H9 (cell line): ENCODE measurements at regions not wholly inside any gene's neighbourhood (a gene's known extent, or its start where the extent isn't known, plus 50 kb on each side); places are given as distances from the start of the nearest gene placed in this dataset.

Source experiments
- DNase-seq: peaks from one replicate; pipeline ENCODE4 v3.0.0-alpha.2; 2017
- H2AFZ ChIP-seq: one replicate; pipeline ENCODE4 v1.6.1; 2013; ENCODE audit warnings: mild to moderate bottlenecking, low read length, control low read depth, moderate library complexity
- H2AK5ac ChIP-seq: 2 replicates; pipeline ENCODE4 v1.6.1; 2013; ENCODE audit warnings: low read length, control low read depth, mixed read lengths; ENCODE audit not compliant: insufficient read length
- H2BK120ac ChIP-seq: one replicate; pipeline ENCODE4 v1.6.1; 2013; ENCODE audit warnings: low read depth, mild to moderate bottlenecking, low read length, control low read depth, inconsistent platforms; ENCODE audit not compliant: poor library complexity, severe bottlenecking
- H2BK12ac ChIP-seq: 2 replicates; pipeline ENCODE4 v1.6.1; 2013; ENCODE audit warnings: low read length, control low read depth, mixed read lengths, low read depth; ENCODE audit not compliant: insufficient read length
- H2BK15ac ChIP-seq: 2 replicates; pipeline ENCODE4 v1.6.1; 2013; ENCODE audit warnings: low read depth, low read length, control low read depth
- H2BK20ac ChIP-seq: one replicate; pipeline ENCODE4 v1.6.1; 2013; ENCODE audit warnings: low read depth, mild to moderate bottlenecking, low read length, control low read depth, inconsistent platforms; ENCODE audit not compliant: poor library complexity, severe bottlenecking
- H2BK5ac ChIP-seq: 2 replicates; pipeline ENCODE4 v1.6.1; 2013; ENCODE audit warnings: low read length, control low read depth, mixed read lengths; ENCODE audit not compliant: insufficient read length
- H3K14ac ChIP-seq: 2 replicates; pipeline ENCODE4 v1.6.1; 2013; ENCODE audit warnings: low read length, control low read depth; ENCODE audit not compliant: insufficient read depth
- H3K18ac ChIP-seq: 2 replicates; pipeline ENCODE4 v1.6.1; 2013; ENCODE audit warnings: low read depth, mild to moderate bottlenecking, mixed read lengths, low read length, control low read depth; ENCODE audit not compliant: insufficient read length
- H3K23ac ChIP-seq: 2 replicates; pipeline ENCODE4 v1.6.1; 2013; ENCODE audit warnings: low read length, control low read depth, mixed read lengths, low read depth; ENCODE audit not compliant: insufficient read length
- H3K23me2 ChIP-seq: 2 replicates; pipeline ENCODE4 v1.6.1; 2013; ENCODE audit warnings: low read depth, mild to moderate bottlenecking, mixed read lengths, low read length, control low read depth; ENCODE audit not compliant: insufficient read length, poor library complexity, severe bottlenecking
- H3K27ac ChIP-seq: 2 replicates; pipeline ENCODE4 v1.5.1; 2013; ENCODE audit warnings: low read length, control low read depth, mixed read lengths, low read depth; ENCODE audit not compliant: insufficient read length
- H3K27me3 ChIP-seq: 2 replicates; pipeline ENCODE4 v1.6.1; 2013; ENCODE audit warnings: low read length, control low read depth, inconsistent platforms; ENCODE audit not compliant: insufficient read depth
- H3K4ac ChIP-seq: 2 replicates; pipeline ENCODE4 v1.6.1; 2013; ENCODE audit warnings: low read depth, mild to moderate bottlenecking, control low read depth, inconsistent platforms, low read length, moderate library complexity
- H3K4me1 ChIP-seq: 2 replicates; pipeline ENCODE4 v1.6.1; 2013; ENCODE audit warnings: low read length, control low read depth, inconsistent platforms; ENCODE audit not compliant: insufficient read depth
- H3K4me2 ChIP-seq: 2 replicates; pipeline ENCODE4 v1.6.1; 2013; ENCODE audit warnings: low read length, control low read depth, mixed read lengths; ENCODE audit not compliant: insufficient read length, insufficient read depth
- H3K56ac ChIP-seq: 2 replicates; pipeline ENCODE4 v1.6.1; 2013; ENCODE audit warnings: low read depth, mild to moderate bottlenecking, mixed read lengths, low read length, control low read depth; ENCODE audit not compliant: insufficient read length
- H3K79me1 ChIP-seq: 2 replicates; pipeline ENCODE4 v1.6.1; 2013; ENCODE audit warnings: low read depth, mild to moderate bottlenecking, moderate library complexity, low read length, control low read depth, inconsistent platforms; ENCODE audit not compliant: insufficient read depth, poor library complexity, severe bottlenecking
- H3K79me2 ChIP-seq: 2 replicates; pipeline ENCODE4 v1.6.1; 2013; ENCODE audit warnings: low read length, control low read depth, inconsistent platforms; ENCODE audit not compliant: insufficient read depth
- H3K9ac ChIP-seq: 2 replicates; pipeline ENCODE4 v1.6.1; 2013; ENCODE audit warnings: low read length, control low read depth, mixed read lengths; ENCODE audit not compliant: insufficient read length; ENCODE audit errors: extremely low read depth
- H3K9me3 ChIP-seq: one replicate; pipeline ENCODE4 v1.6.1; 2013; ENCODE audit warnings: low read depth, low read length, inconsistent platforms; ENCODE audit not compliant: control insufficient read depth
- H3T11ph ChIP-seq: one replicate; pipeline ENCODE4 v1.6.1; 2013; ENCODE audit warnings: mild to moderate bottlenecking, low read length, control low read depth, inconsistent platforms
- H4K20me1 ChIP-seq: one replicate; pipeline ENCODE4 v1.6.1; 2013; ENCODE audit not compliant: control insufficient read depth, insufficient read length, insufficient read depth
- H4K5ac ChIP-seq: 2 replicates; pipeline ENCODE4 v1.6.1; 2013; ENCODE audit warnings: low read depth, mild to moderate bottlenecking, mixed read lengths, low read length, control low read depth; ENCODE audit not compliant: insufficient read length
- H4K8ac ChIP-seq: replicated peaks from 2 replicates; pipeline ENCODE4 v1.6.1; 2013; ENCODE audit warnings: low read length, control low read depth, mixed read lengths, low read depth; ENCODE audit not compliant: insufficient read length
- H4K91ac ChIP-seq: 2 replicates; pipeline ENCODE4 v1.6.1; 2013; ENCODE audit warnings: low read depth, mild to moderate bottlenecking, moderate library complexity, mixed read lengths, low read length, control low read depth; ENCODE audit not compliant: insufficient read length
- H3K27ac Mint-ChIP-seq, 3 experiments: 2 replicates in 2 of 3; 3 replicates in 1 of 3; pipeline ENCODE4 v1.8.0; 2020 to 2021; ENCODE audit warnings: mixed read lengths in 3 of 3, mild to moderate bottlenecking in 1 of 3, moderate library complexity in 1 of 3
- H3K27me3 Mint-ChIP-seq: 2 replicates; pipeline ENCODE4 v1.8.0; 2021; ENCODE audit warnings: low read depth, mild to moderate bottlenecking, moderate library complexity, mixed read lengths
- H3K36me3 Mint-ChIP-seq, 3 experiments: 2 replicates in 2 of 3; 3 replicates in 1 of 3; pipeline ENCODE4 v1.8.0; 2020 to 2021; ENCODE audit warnings: low read depth in 3 of 3, mixed read lengths in 3 of 3; ENCODE audit not compliant: insufficient read depth in 1 of 3
- H3K4me1 Mint-ChIP-seq, 2 experiments: 2 replicates each; pipeline ENCODE4 v1.8.0; 2020; ENCODE audit warnings: mixed read lengths in 2 of 2
- H3K4me3 Mint-ChIP-seq, 2 experiments: 2 replicates in 1 of 2; 3 replicates in 1 of 2; pipeline ENCODE4 v1.8.0; 2020 to 2021; ENCODE audit warnings: mild to moderate bottlenecking in 2 of 2, mixed read lengths in 2 of 2, moderate library complexity in 1 of 2
- H3K9me3 Mint-ChIP-seq, 2 experiments: 2 replicates in 1 of 2; 3 replicates in 1 of 2; pipeline ENCODE4 v1.8.0; 2020; ENCODE audit warnings: mild to moderate bottlenecking in 2 of 2, mixed read lengths in 2 of 2, moderate library complexity in 1 of 2
- CTCF ChIP-seq: fragments of 200-600 bp; sonication (generic); conservative IDR thresholded peaks from 3 replicates; pipeline ENCODE4 v1.8.0; 2021; ENCODE audit warnings: antibody characterized with exemption, mild to moderate bottlenecking
- WGBS: extraction: QIAGEN DNeasy Blood & Tissue Kit; methylation state at CpG from one replicate; pipeline ENCODE4 v1.1.7; 2013; ENCODE audit warnings: missing lambda C conversion rate, low lambda C conversion rate, mixed read lengths; ENCODE audit not compliant: insufficient read length; ENCODE audit errors: extremely low coverage; 5-methylcytosine and 5-hydroxymethylcytosine counted together

DNA sequence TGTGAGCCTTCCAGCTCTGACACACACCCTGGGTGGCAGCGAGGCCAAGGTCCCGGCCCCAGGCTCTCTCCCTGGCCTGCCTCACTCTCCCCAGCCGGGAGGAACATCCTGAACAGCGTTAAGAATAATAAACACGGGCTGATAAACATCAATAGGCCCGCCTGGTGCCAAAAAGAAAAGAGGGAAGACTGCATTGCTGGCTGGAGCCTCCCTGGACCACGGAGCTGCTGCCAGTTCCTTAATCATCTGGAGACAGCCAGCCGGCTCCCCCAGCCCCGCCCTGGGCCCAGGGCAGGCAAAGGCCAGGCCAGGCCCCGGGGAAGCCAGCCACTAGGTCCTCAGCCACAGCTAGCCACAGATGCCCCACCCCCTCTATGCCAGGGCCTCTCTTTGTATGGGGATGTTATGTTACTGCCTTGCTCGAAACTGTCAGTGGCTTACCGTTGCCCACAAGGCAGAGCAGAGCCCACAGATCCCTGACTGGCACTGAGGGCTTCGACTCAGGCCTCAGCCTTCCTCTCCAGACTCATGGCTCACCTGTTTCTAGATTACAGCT, 293.7 kb downstream of the DYSF start:
- no peak overlapping the region for H3K4ac ChIP-seq
- no peak overlapping the region for H2BK15ac ChIP-seq
- H3K4me2 ChIP-seq = no peak overlapping the region
- H3K9me3 ChIP-seq = no peaks in the 10 kb centered on the region
- H4K5ac ChIP-seq = no peak overlapping the region
- no peak overlapping the region for H4K8ac ChIP-seq
- H3T11ph ChIP-seq = no peak overlapping the region
- WGBS = no CpG with 5 or more reads among the region's 13 CpGs
- H3K56ac ChIP-seq = no peak overlapping the region
- no peak overlapping the region for H3K27ac ChIP-seq
- no peak overlapping the region for H3K23ac ChIP-seq
- H3K18ac ChIP-seq = no peak overlapping the region
- 0 out of 2 replicates have a peak overlapping the region, but pooled peaks have one; percentile 29 for H3K14ac ChIP-seq
- no peak overlapping the region for H2BK120ac ChIP-seq
- peaks cover 3 to 5% of the 10 kb centered on the region in 2 experiments; a peak in 4 of 5 replicates for H3K9me3 Mint-ChIP-seq
- no peak overlapping the region for H2AFZ ChIP-seq
- peak overlapping the region in 1 of 3 experiments; percentile 49; a peak in 2 of 7 replicates for H3K27ac Mint-ChIP-seq
- no peaks in the 10 kb centered on the region for H3K23me2 ChIP-seq
- DNase-seq = no peak
- no peak overlapping the region for H3K4me3 Mint-ChIP-seq
- no peak overlapping the region for H3K9ac ChIP-seq
- H2BK20ac ChIP-seq = no peak overlapping the region
- peaks cover 8 to 13% of the 10 kb centered on the region in 2 experiments; a peak in 3 of 4 replicates for H3K4me1 Mint-ChIP-seq
- no peaks in the 10 kb centered on the region for H3K79me2 ChIP-seq
- H3K4me1 ChIP-seq = peaks cover 4% of the 10 kb centered on the region; the same call in 1 of the 2 replicates
- TF ChIP-seq CTCF = no peak
- no peak overlapping the region for H2AK5ac ChIP-seq
- H3K36me3 Mint-ChIP-seq = no peaks in the 10 kb centered on the region; a peak in 4 of 7 replicates
- H4K20me1 ChIP-seq = no peaks in the 10 kb centered on the region
- no peaks in the 10 kb centered on the region for H3K79me1 ChIP-seq
- no peaks in the 10 kb centered on the region for H3K27me3 ChIP-seq
- no peak overlapping the region for H2BK5ac ChIP-seq
- no peak overlapping the region for H4K91ac ChIP-seq
- H2BK12ac ChIP-seq = no peak overlapping the region
- H3K27me3 Mint-ChIP-seq = no peaks in the 10 kb centered on the region; the same call in none of the 2 replicates
